ENCODE measurements at regions not wholly inside any gene's neighbourhood (a gene's known extent, or its start where the extent isn't known, plus 50 kb on each side); places are given as distances from the start of the nearest gene placed in this dataset.

DNA sequence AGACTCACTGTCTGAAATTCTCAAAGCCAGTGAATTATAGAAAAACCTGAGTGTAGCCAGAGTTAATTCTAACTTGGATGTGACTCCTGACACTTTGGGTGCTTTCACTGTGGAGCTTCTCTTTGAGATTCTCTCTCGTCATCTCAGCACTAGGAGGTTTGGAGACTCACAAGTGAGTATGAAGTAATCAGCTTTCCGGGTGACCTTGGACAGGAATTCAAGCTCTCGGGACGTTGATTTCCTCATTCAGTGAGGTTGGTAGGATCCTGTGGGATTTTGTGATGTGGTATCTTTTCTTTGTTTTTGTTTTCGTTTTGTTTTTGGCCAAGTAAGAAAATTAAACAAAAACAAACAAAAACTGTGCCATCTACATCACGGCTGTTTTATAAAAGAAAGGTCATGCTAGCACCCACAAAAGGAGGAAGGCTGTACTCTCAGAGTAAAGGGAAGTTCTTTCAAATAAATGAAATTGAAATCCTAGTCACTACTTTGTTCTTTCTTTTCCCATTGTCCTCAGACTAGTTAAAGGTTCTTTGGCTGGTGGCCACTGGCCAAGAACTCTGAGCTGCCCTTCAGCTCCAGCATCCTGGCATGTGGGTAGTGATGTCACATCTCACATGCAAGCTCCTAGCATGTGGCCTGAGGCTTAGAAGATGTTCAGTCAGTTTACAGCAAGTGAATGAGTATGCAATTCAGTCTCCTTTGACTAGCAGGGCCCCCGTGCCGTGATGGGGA is 263.3 kb upstream of the TPM1 start:
- DNase-seq = no peak
- Mint-ChIP-seq H3K36me3 (ENCODE audit: low read depth) (peaks cover 32% of the 10 kb centered on the region), H3K27me3 (ENCODE audit: low read depth, poor library complexity) (peaks cover 10% of the 10 kb centered on the region), H3K4me3 (no peak overlapping the region), H3K9me3 (no peaks in the 10 kb centered on the region), H3K4me1 (peaks cover 29% of the 10 kb centered on the region), H3K27ac (no peak overlapping the region)
- TF ChIP-seq, protein P1, sequence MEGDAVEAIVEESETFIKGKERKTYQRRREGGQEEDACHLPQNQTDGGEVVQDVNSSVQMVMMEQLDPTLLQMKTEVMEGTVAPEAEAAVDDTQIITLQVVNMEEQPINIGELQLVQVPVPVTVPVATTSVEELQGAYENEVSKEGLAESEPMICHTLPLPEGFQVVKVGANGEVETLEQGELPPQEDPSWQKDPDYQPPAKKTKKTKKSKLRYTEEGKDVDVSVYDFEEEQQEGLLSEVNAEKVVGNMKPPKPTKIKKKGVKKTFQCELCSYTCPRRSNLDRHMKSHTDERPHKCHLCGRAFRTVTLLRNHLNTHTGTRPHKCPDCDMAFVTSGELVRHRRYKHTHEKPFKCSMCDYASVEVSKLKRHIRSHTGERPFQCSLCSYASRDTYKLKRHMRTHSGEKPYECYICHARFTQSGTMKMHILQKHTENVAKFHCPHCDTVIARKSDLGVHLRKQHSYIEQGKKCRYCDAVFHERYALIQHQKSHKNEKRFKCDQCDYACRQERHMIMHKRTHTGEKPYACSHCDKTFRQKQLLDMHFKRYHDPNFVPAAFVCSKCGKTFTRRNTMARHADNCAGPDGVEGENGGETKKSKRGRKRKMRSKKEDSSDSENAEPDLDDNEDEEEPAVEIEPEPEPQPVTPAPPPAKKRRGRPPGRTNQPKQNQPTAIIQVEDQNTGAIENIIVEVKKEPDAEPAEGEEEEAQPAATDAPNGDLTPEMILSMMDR (IDR thresholded peaks at IDR 0.05) = no peak

DNA sequence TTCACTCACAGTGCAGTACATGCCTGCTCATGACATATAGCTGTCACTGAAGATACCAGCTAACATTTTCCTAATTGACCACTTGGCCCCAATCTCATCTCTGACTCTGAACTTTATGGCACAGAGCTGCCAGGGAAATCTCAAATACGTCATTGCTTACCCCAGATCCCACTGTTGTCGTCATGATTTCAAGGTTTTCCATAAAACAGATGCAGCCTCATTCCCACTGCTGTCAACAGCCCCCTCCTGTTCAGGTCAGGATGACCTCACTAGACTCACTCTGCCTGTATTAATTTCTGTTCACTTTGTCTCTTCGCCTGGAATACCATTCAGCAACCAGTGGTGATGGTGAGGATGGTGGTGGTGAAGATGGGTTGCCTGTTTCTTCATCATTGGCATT is 262.6 kb upstream of the TPM1 start:
- Mint-ChIP-seq H3K27me3 (ENCODE audit: low read depth, poor library complexity) (peaks cover 10% of the 10 kb centered on the region), H3K27ac (no peak overlapping the region), H3K36me3 (ENCODE audit: low read depth) (peaks cover 28% of the 10 kb centered on the region), H3K4me1 (peaks cover 30% of the 10 kb centered on the region), H3K4me3 (no peak overlapping the region), H3K9me3 (no peaks in the 10 kb centered on the region)
- TF ChIP-seq, protein P1 (IDR thresholded peaks at IDR 0.05) = no peak
- no peak for DNase-seq

DNA sequence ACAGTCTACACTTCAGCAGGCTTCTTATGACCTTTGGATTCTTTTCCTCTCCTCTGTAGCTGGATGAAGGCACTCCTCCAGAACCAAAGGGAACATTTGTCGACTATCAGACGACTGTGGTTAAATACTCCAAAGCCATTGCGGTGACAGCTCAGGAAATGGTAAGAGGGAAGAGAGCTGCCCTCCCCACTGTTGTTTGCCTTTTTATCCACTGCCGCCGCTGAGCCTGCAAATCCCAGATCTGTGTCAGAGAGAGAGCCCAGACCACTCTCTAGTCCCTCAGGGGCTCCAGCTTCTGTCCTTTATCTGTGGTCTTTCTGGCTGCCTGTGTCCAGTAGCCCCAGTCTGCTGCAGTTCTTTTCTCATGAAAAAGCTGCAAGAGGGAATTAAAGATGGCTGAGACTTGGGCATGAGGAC is 261.5 kb upstream of the TPM1 start:
- Mint-ChIP-seq H3K4me1 (peaks cover 37% of the 10 kb centered on the region), H3K27me3 (ENCODE audit: low read depth, poor library complexity) (peaks cover 6% of the 10 kb centered on the region), H3K4me3 (no peak overlapping the region), H3K36me3 (ENCODE audit: low read depth) (peaks cover 17% of the 10 kb centered on the region), H3K9me3 (no peaks in the 10 kb centered on the region), H3K27ac (no peak overlapping the region)
- TF ChIP-seq, protein P1 (IDR thresholded peaks at IDR 0.05) = no peak
- DNase-seq = no peak

DNA sequence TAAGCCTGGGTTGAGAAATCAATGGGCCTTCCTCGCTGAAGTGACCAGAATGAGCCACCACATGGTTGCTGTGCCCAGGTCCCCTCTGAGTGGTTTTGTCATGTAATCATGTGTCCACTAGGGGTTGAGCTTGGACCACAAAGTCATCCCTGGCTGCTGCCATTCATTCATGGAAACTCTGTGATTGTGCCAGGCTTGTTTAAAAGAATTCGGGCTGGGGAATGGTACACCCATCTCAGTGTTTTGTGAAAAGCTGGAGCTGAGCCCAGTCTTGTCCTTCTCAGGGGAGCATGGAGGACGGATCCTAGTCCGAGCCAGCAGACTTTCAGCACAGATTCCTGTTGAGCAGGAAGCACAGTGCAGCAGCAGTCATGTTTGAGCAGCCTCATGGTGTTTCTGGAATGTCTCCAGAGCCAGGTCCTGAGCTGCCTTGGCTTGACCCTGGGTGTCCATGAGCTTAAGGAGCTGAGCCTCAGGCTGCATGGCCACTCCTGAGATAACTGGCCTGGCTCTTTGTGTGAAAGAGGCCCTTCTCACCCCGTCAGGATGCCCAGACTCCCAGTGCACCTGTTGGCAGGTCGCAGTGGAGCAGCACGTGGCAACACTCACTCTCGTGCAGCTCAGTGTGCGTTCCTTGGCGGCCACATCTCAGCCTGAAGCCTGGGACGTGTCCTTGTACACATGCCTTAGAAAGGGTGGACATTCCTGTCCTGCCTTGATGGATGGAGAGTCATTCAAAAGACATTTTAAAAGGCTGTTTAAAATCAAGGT is 260.3 kb upstream of the TPM1 start:
- Mint-ChIP-seq H3K27ac (no peak overlapping the region), H3K36me3 (ENCODE audit: low read depth) (peaks cover 17% of the 10 kb centered on the region), H3K4me1 (peaks cover 37% of the 10 kb centered on the region), H3K9me3 (no peaks in the 10 kb centered on the region), H3K27me3 (ENCODE audit: low read depth, poor library complexity) (peaks cover 6% of the 10 kb centered on the region), H3K4me3 (no peak overlapping the region)
- peak; percentile 38 for DNase-seq
- TF ChIP-seq, protein P1 (IDR thresholded peaks at IDR 0.05) = peak; percentile 72

DNA sequence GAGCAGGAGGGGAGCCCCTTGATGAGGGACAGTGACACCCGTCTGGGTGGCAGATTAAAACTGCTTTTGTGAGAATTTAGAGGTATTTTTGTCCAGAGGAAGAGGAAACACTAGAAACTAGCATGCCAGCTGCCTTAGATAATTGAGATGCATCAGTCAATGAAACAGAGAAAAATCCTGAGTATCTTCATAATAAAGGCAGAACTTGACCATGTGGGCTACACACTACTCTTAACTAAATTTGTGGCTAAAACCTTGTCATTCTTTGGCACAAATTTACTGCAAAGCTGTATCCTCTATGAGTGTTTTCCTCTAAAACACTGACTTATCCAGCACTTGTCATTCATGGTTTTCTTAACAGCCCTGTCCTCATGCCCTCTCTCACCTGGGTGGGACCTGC is 259.7 kb upstream of the TPM1 start:
- H3K27ac Mint-ChIP-seq = no peak overlapping the region
- no peaks in the 10 kb centered on the region for H3K9me3 Mint-ChIP-seq
- no peak overlapping the region for H3K4me3 Mint-ChIP-seq
- TF ChIP-seq, protein P1 (IDR thresholded peaks at IDR 0.05) = no peak
- peaks cover 37% of the 10 kb centered on the region for H3K4me1 Mint-ChIP-seq
- peaks cover 12% of the 10 kb centered on the region for H3K36me3 Mint-ChIP-seq (ENCODE audit: low read depth)
- no peak for DNase-seq
- H3K27me3 Mint-ChIP-seq (ENCODE audit: low read depth, poor library complexity) = peaks cover 6% of the 10 kb centered on the region
